ENCODE measurements at regions not wholly inside any gene's neighbourhood (a gene's known extent, or its start where the extent isn't known, plus 50 kb on each side); places are given as distances from the start of the nearest gene placed in this dataset.

DNA sequence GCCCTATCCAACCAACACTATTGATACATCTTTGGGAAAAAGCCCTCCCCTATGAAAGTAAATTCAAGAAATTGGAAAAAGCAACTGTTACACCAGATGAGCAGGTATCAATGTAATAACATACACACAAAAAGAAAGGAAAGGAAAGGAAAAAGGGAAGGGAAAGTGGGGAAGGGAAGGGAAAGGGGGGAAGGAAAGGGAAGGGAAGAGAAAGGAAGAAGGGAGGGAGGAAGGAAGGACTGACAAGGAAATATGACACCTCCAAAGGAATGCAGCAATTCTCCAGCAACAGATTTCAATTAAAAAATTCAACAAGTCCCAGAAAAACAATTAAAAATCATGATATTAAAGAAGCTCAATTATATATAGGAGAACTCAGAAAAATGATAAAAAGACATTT is 176.9 kb upstream of the OPRM1 start:
- Mint-ChIP-seq H3K4me3 (ENCODE audit: unreplicated experiment) (no peak overlapping the region), H3K27ac (ENCODE audit: unreplicated experiment) (no peak overlapping the region), H3K36me3 (ENCODE audit: low read depth, unreplicated experiment) (no peaks in the 10 kb centered on the region), H3K9me3 (ENCODE audit: unreplicated experiment) (no peaks in the 10 kb centered on the region), H3K4me1 (ENCODE audit: low read depth, unreplicated experiment) (peaks cover 2% of the 10 kb centered on the region), H3K27me3 (ENCODE audit: low read depth, unreplicated experiment) (no peaks in the 10 kb centered on the region)
- Histone ChIP-seq H3K36me3 (ENCODE audit: insufficient read depth, low read length) (no peaks in the 10 kb centered on the region), H3K27ac (ENCODE audit: low read depth, low read length) (no peak overlapping the region), H3K9me3 (ENCODE audit: insufficient read depth, low read depth, low read length) (no peaks in the 10 kb centered on the region), H3K4me1 (ENCODE audit: insufficient read depth, low read length) (no peaks in the 10 kb centered on the region), H2AFZ (ENCODE audit: low read depth, low read length) (no peak overlapping the region), H3K79me2 (ENCODE audit: insufficient read depth, low read length) (no peaks in the 10 kb centered on the region), H3K4me3 (ENCODE audit: insufficient read depth, low read depth, low read length) (no peak overlapping the region), H3K9ac (ENCODE audit: low read length) (no peak overlapping the region), H3K27me3 (ENCODE audit: insufficient read depth, low read length) (no peaks in the 10 kb centered on the region), H4K20me1 (ENCODE audit: insufficient read depth, low read length) (no peaks in the 10 kb centered on the region), H3K4me2 (ENCODE audit: low read length) (no peak overlapping the region)
- no peak for DNase-seq (ENCODE audit: low read depth)
- no peak for TF ChIP-seq EZH2 (IDR thresholded peaks at IDR 0.05; ENCODE audit: insufficient read depth, low read length)
- no peak for FAIRE-seq

GRCh38 chr6:153858529-153858928 is 180.5 kb upstream of the OPRM1 start:
- H3K36me3 Mint-ChIP-seq (ENCODE audit: low read depth, unreplicated experiment) = no peaks in the 10 kb centered on the region
- Histone ChIP-seq H3K4me2 (ENCODE audit: low read length) (no peak overlapping the region), H3K9ac (ENCODE audit: low read length) (no peak overlapping the region), H3K4me1 (ENCODE audit: insufficient read depth, low read length) (no peaks in the 10 kb centered on the region), H2AFZ (ENCODE audit: low read depth, low read length) (no peak overlapping the region), H3K79me2 (ENCODE audit: insufficient read depth, low read length) (no peaks in the 10 kb centered on the region), H3K36me3 (ENCODE audit: insufficient read depth, low read length) (no peaks in the 10 kb centered on the region), H3K27ac (ENCODE audit: low read depth, low read length) (no peak overlapping the region), H3K4me3 (ENCODE audit: insufficient read depth, low read depth, low read length) (no peak overlapping the region), H4K20me1 (ENCODE audit: insufficient read depth, low read length) (no peaks in the 10 kb centered on the region), H3K9me3 (ENCODE audit: insufficient read depth, low read depth, low read length) (no peaks in the 10 kb centered on the region), H3K27me3 (ENCODE audit: insufficient read depth, low read length) (no peaks in the 10 kb centered on the region)
- no peak for DNase-seq (ENCODE audit: low read depth)
- H3K27me3 Mint-ChIP-seq (ENCODE audit: low read depth, unreplicated experiment) = no peaks in the 10 kb centered on the region
- H3K27ac Mint-ChIP-seq (ENCODE audit: unreplicated experiment) = no peak overlapping the region
- FAIRE-seq = no peak
- no peaks in the 10 kb centered on the region for H3K4me1 Mint-ChIP-seq (ENCODE audit: low read depth, unreplicated experiment)
- TF ChIP-seq CTCF (IDR thresholded peaks at IDR 0.05; ENCODE audit: insufficient read depth, low read depth, low read length) (no peak), EZH2 (IDR thresholded peaks at IDR 0.05; ENCODE audit: insufficient read depth, low read length) (no peak)
- H3K4me3 Mint-ChIP-seq (ENCODE audit: unreplicated experiment) = no peak overlapping the region
- peaks cover 3% of the 10 kb centered on the region for H3K9me3 Mint-ChIP-seq (ENCODE audit: unreplicated experiment)

GRCh38 chr6:153856929-153857376 is 182.1 kb upstream of the OPRM1 start:
- Histone ChIP-seq H3K4me2 (ENCODE audit: low read length) (no peak overlapping the region), H3K4me3 (ENCODE audit: insufficient read depth, low read depth, low read length) (no peak overlapping the region), H3K4me1 (ENCODE audit: insufficient read depth, low read length) (no peaks in the 10 kb centered on the region), H3K79me2 (ENCODE audit: insufficient read depth, low read length) (no peaks in the 10 kb centered on the region), H3K9ac (ENCODE audit: low read length) (no peak overlapping the region), H3K27me3 (ENCODE audit: insufficient read depth, low read length) (no peaks in the 10 kb centered on the region), H2AFZ (ENCODE audit: low read depth, low read length) (no peak overlapping the region), H3K9me3 (ENCODE audit: insufficient read depth, low read depth, low read length) (no peaks in the 10 kb centered on the region), H4K20me1 (ENCODE audit: insufficient read depth, low read length) (no peaks in the 10 kb centered on the region), H3K36me3 (ENCODE audit: insufficient read depth, low read length) (no peaks in the 10 kb centered on the region), H3K27ac (ENCODE audit: low read depth, low read length) (no peak overlapping the region)
- FAIRE-seq (no peak), DNase-seq (ENCODE audit: low read depth) (no peak)
- Mint-ChIP-seq H3K27ac (ENCODE audit: unreplicated experiment) (no peak overlapping the region), H3K36me3 (ENCODE audit: low read depth, unreplicated experiment) (no peaks in the 10 kb centered on the region), H3K9me3 (ENCODE audit: unreplicated experiment) (peaks cover 3% of the 10 kb centered on the region), H3K4me1 (ENCODE audit: low read depth, unreplicated experiment) (no peaks in the 10 kb centered on the region), H3K27me3 (ENCODE audit: low read depth, unreplicated experiment) (no peaks in the 10 kb centered on the region), H3K4me3 (ENCODE audit: unreplicated experiment) (no peak overlapping the region)
- no peak for TF ChIP-seq CTCF (IDR thresholded peaks at IDR 0.05; ENCODE audit: insufficient read depth, low read depth, low read length)
